Endothelial cell of umbilical vein (primary cell): ENCODE measurements at regions not wholly inside any gene's neighbourhood (a gene's known extent, or its start where the extent isn't known, plus 50 kb on each side); places are given as distances from the start of the nearest gene placed in this dataset.

Experiments
- CTCF ChIP-seq, 2 donors: IDR thresholded peaks; 1 replicate in 1 of 2; 2 replicates in 1 of 2; pipeline ENCODE4 v1.5.1; 2011; ENCODE audit warnings: low read length in 2 of 2, mild to moderate bottlenecking in 2 of 2, moderate library complexity in 2 of 2, control low read depth in 1 of 2, inconsistent platforms in 1 of 2, low read depth in 1 of 2; ENCODE audit not compliant: insufficient read depth in 1 of 2; ENCODE audit errors: extremely low read depth in 1 of 2
- EZH2 ChIP-seq: IDR thresholded peaks from 2 replicates; pipeline ENCODE4 v1.6.1; 2012; ENCODE audit warnings: borderline replicate concordance, low read depth, mild to moderate bottlenecking, moderate library complexity, low read length, inconsistent platforms; ENCODE audit not compliant: severe bottlenecking
- FOS ChIP-seq: IDR thresholded peaks from 2 replicates; pipeline ENCODE4 v1.6.1; 2011; ENCODE audit warnings: mild to moderate bottlenecking, low read length, moderate library complexity, borderline replicate concordance; ENCODE audit not compliant: insufficient read depth
- GATA2 ChIP-seq: IDR thresholded peaks from 2 replicates; pipeline ENCODE4 v1.7.0; 2011; ENCODE audit warnings: low read depth, mild to moderate bottlenecking, moderate library complexity, mixed read lengths, low read length; ENCODE audit not compliant: insufficient read length, insufficient read depth
- JUN ChIP-seq: IDR thresholded peaks from 2 replicates; pipeline ENCODE4 v1.6.1; 2011; ENCODE audit warnings: borderline replicate concordance, low read depth; ENCODE audit not compliant: insufficient read length, insufficient read depth
- MAX ChIP-seq: IDR thresholded peaks from 2 replicates; pipeline ENCODE4 v1.6.1; 2011; ENCODE audit not compliant: insufficient read depth, insufficient read length
- MYC ChIP-seq: IDR thresholded peaks from one replicate; pipeline ENCODE4 v1.6.1; 2011; ENCODE audit warnings: mild to moderate bottlenecking, low read depth, low read length
- POLR2A ChIP-seq: IDR thresholded peaks from 2 replicates; pipeline ENCODE4 v1.6.1; 2012; ENCODE audit warnings: low read depth, mild to moderate bottlenecking, control low read depth, low read length
- POLR2AphosphoS5 ChIP-seq: IDR thresholded peaks from 2 replicates; pipeline ENCODE4 v1.6.1; 2012; ENCODE audit warnings: low read depth, mild to moderate bottlenecking, control low read depth, low read length, moderate library complexity; ENCODE audit not compliant: insufficient read depth

GRCh38 chr2:104531122-104531521 lies 322.8 kb upstream of the POU3F3 start:
- no peak for TF ChIP-seq CTCF (IDR thresholded peaks at IDR 0.05; ENCODE audit: extremely low read depth in 1 of 2, insufficient read depth in 1 of 2, low read depth in 1 of 2, low read length in 2 of 2)
- TF ChIP-seq POLR2A = no peak
- TF ChIP-seq EZH2 = no peak
- TF ChIP-seq MAX = no peak
- TF ChIP-seq GATA2 = no peak
- TF ChIP-seq FOS = no peak
- no peak for TF ChIP-seq POLR2AphosphoS5
- TF ChIP-seq JUN = no peak
- no peak for TF ChIP-seq MYC
